ENCODE measurements at regions not wholly inside any gene's neighbourhood (a gene's known extent, or its start where the extent isn't known, plus 50 kb on each side); places are given as distances from the start of the nearest gene placed in this dataset.

DNA sequence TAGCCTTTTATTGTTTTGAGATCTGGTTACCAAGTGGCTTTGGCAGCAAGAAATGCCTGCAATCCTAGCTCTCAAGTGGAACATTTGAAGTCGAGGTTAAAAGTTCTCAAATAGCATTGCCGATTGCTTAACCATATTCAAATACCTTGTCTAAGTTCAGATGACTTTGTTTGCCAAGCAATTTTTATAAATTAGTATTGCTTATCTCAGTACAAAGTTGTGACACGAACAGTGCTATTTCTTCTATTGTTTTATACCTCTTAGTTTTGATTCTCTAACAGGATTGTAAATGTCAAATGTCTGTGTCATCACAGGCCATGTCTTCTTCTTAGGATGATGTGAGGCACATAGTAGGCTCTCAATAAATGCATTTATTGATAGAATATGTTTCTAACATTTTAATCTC lies 633.3 kb downstream of the PTPRC start:
- H3K4me3 ChIP-seq (ENCODE audit: low read depth, low read length) = no peak overlapping the region
- TF ChIP-seq, protein P1, sequence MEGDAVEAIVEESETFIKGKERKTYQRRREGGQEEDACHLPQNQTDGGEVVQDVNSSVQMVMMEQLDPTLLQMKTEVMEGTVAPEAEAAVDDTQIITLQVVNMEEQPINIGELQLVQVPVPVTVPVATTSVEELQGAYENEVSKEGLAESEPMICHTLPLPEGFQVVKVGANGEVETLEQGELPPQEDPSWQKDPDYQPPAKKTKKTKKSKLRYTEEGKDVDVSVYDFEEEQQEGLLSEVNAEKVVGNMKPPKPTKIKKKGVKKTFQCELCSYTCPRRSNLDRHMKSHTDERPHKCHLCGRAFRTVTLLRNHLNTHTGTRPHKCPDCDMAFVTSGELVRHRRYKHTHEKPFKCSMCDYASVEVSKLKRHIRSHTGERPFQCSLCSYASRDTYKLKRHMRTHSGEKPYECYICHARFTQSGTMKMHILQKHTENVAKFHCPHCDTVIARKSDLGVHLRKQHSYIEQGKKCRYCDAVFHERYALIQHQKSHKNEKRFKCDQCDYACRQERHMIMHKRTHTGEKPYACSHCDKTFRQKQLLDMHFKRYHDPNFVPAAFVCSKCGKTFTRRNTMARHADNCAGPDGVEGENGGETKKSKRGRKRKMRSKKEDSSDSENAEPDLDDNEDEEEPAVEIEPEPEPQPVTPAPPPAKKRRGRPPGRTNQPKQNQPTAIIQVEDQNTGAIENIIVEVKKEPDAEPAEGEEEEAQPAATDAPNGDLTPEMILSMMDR (conservative IDR thresholded peaks at IDR 0.05; ENCODE audit: low read depth, low read length) = no peak
- DNase-seq (ENCODE audit: low read depth) = peak; percentile 60

GRCh38 chr1:199272628-199273086 lies 633.8 kb downstream of the PTPRC start:
- TF ChIP-seq, protein P1 (conservative IDR thresholded peaks at IDR 0.05; ENCODE audit: low read depth, low read length) = no peak
- peak; percentile 78 for DNase-seq (ENCODE audit: low read depth)
- H3K4me3 ChIP-seq (ENCODE audit: low read depth, low read length) = no peak overlapping the region

DNA sequence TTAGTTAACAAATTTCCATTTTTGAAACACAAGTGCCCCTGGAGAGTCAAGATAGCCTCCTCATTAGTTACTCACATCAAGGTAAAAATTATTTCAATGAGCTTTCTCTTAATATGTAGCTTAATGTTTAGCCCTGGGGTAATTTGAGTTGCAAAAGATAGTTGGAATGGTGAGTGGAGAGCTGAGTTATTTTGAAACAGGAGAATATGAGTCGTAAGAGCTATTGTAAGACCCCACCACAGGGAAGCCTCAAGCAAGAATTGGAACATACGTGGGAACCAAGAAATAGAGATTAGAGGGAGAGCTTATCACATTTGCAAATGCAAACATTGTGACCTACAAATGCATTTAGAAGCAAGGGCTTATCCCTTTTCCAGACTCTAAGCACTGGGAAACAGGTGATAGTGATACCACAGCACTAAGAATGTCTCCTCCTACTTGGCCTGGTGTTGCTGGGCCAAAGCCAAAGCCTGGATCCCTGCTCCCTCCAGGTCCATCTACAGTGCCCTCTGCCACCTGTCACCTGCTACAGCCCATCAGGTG lies 635.1 kb downstream of the PTPRC start:
- H3K4me3 ChIP-seq (ENCODE audit: low read depth, low read length) = no peak overlapping the region
- TF ChIP-seq, protein P1 (conservative IDR thresholded peaks at IDR 0.05; ENCODE audit: low read depth, low read length) = no peak
- peak; percentile 40 for DNase-seq (ENCODE audit: low read depth)

- DNase-seq (ENCODE audit: low read depth) = no peak
- H3K4me3 ChIP-seq (ENCODE audit: low read depth, low read length) = no peak overlapping the region
- TF ChIP-seq, protein P1 (conservative IDR thresholded peaks at IDR 0.05; ENCODE audit: low read depth, low read length) = no peak
Measured at GRCh38 chr1:199279067-199279466, 640.2 kb downstream of the PTPRC start.

- DNase-seq (ENCODE audit: low read depth) = no peak
Measured at GRCh38 chr1:199279872-199280645, 641.2 kb downstream of the PTPRC start.

GRCh38 chr1:199282751-199283305 lies 644.0 kb downstream of the PTPRC start:
- TF ChIP-seq, protein P1 (conservative IDR thresholded peaks at IDR 0.05; ENCODE audit: low read depth, low read length) = no peak
- no peak for DNase-seq (ENCODE audit: low read depth)
- no peak overlapping the region for H3K4me3 ChIP-seq (ENCODE audit: low read depth, low read length)

More at GRCh38 chr1:199279872-199280645, 641.2 kb downstream of the PTPRC start:
- H3K4me3 ChIP-seq (ENCODE audit: low read depth, low read length) = no peak overlapping the region
- TF ChIP-seq, protein P1 (conservative IDR thresholded peaks at IDR 0.05; ENCODE audit: low read depth, low read length) = peak; percentile 12

All from epithelial cell of proximal tubule (primary cell).